ENCODE measurements at regions not wholly inside any gene's neighbourhood (a gene's known extent, or its start where the extent isn't known, plus 50 kb on each side); places are given as distances from the start of the nearest gene placed in this dataset.

- H3K9me3 ChIP-seq (ENCODE audit: severe bottlenecking): no peaks in the 10 kb centered on the region
- H3K27me3 ChIP-seq (ENCODE audit: insufficient read depth, poor library complexity, severe bottlenecking): no peaks in the 10 kb centered on the region
- no peak for TF ChIP-seq CTCF (IDR thresholded peaks at IDR 0.05; ENCODE audit: poor library complexity, severe bottlenecking)
- no peak overlapping the region for H3K4me3 ChIP-seq (ENCODE audit: severe bottlenecking)
- no peak overlapping the region for H3K27ac ChIP-seq (ENCODE audit: poor library complexity, severe bottlenecking)
- H3K36me3 ChIP-seq (ENCODE audit: low read depth): no peaks in the 10 kb centered on the region
- ATAC-seq (ENCODE audit: low read depth) (no peak), DNase-seq (ENCODE audit: low spot score) (no peak)
- no peaks in the 10 kb centered on the region for H3K4me1 ChIP-seq (ENCODE audit: insufficient read depth, poor library complexity, severe bottlenecking)
Measured at GRCh38 chr2:155810411-155810810, 522.1 kb downstream of the NR4A2 start.

GRCh38 chr2:155802888-155803287 lies 529.6 kb downstream of the NR4A2 start:
- Histone ChIP-seq H3K9me3 (ENCODE audit: severe bottlenecking) (no peaks in the 10 kb centered on the region), H3K36me3 (ENCODE audit: low read depth) (no peaks in the 10 kb centered on the region), H3K4me1 (ENCODE audit: insufficient read depth, poor library complexity, severe bottlenecking) (no peaks in the 10 kb centered on the region), H3K27ac (ENCODE audit: poor library complexity, severe bottlenecking) (no peak overlapping the region), H3K27me3 (ENCODE audit: insufficient read depth, poor library complexity, severe bottlenecking) (no peaks in the 10 kb centered on the region), H3K4me3 (ENCODE audit: severe bottlenecking) (no peak overlapping the region)
- no peak for ATAC-seq (ENCODE audit: low read depth)
- no peak for TF ChIP-seq CTCF (IDR thresholded peaks at IDR 0.05; ENCODE audit: poor library complexity, severe bottlenecking)
- DNase-seq (ENCODE audit: low spot score): no peak

- no peak for TF ChIP-seq CTCF (IDR thresholded peaks at IDR 0.05; ENCODE audit: poor library complexity, severe bottlenecking)
- Histone ChIP-seq H3K9me3 (ENCODE audit: severe bottlenecking) (no peaks in the 10 kb centered on the region), H3K4me3 (ENCODE audit: severe bottlenecking) (no peak overlapping the region), H3K4me1 (ENCODE audit: insufficient read depth, poor library complexity, severe bottlenecking) (no peaks in the 10 kb centered on the region), H3K36me3 (ENCODE audit: low read depth) (no peaks in the 10 kb centered on the region), H3K27ac (ENCODE audit: poor library complexity, severe bottlenecking) (no peak overlapping the region), H3K27me3 (ENCODE audit: insufficient read depth, poor library complexity, severe bottlenecking) (no peaks in the 10 kb centered on the region)
- ATAC-seq (ENCODE audit: low read depth) (no peak), DNase-seq (ENCODE audit: low spot score) (no peak)
Measured at GRCh38 chr2:155792666-155793065, 539.9 kb downstream of the NR4A2 start.

- no peaks in the 10 kb centered on the region for H3K27me3 ChIP-seq (ENCODE audit: insufficient read depth, poor library complexity, severe bottlenecking)
- no peaks in the 10 kb centered on the region for H3K36me3 ChIP-seq (ENCODE audit: low read depth)
- H3K4me1 ChIP-seq (ENCODE audit: insufficient read depth, poor library complexity, severe bottlenecking): no peaks in the 10 kb centered on the region
- H3K4me3 ChIP-seq (ENCODE audit: severe bottlenecking): no peak overlapping the region
- no peak for TF ChIP-seq CTCF (IDR thresholded peaks at IDR 0.05; ENCODE audit: poor library complexity, severe bottlenecking)
- ATAC-seq (ENCODE audit: low read depth) (no peak), DNase-seq (ENCODE audit: low spot score) (no peak)
- H3K27ac ChIP-seq (ENCODE audit: poor library complexity, severe bottlenecking): no peak overlapping the region
- H3K9me3 ChIP-seq (ENCODE audit: severe bottlenecking): no peaks in the 10 kb centered on the region
Measured at GRCh38 chr2:155770516-155770915, 562.0 kb downstream of the NR4A2 start.

- H3K9me3 ChIP-seq (ENCODE audit: severe bottlenecking): no peaks in the 10 kb centered on the region
- H3K27me3 ChIP-seq (ENCODE audit: insufficient read depth, poor library complexity, severe bottlenecking): no peaks in the 10 kb centered on the region
- H3K4me3 ChIP-seq (ENCODE audit: severe bottlenecking): no peak overlapping the region
- H3K27ac ChIP-seq (ENCODE audit: poor library complexity, severe bottlenecking): no peak overlapping the region
- DNase-seq (ENCODE audit: low spot score) (no peak), ATAC-seq (ENCODE audit: low read depth) (no peak)
- no peaks in the 10 kb centered on the region for H3K36me3 ChIP-seq (ENCODE audit: low read depth)
- H3K4me1 ChIP-seq (ENCODE audit: insufficient read depth, poor library complexity, severe bottlenecking): no peaks in the 10 kb centered on the region
- TF ChIP-seq CTCF (IDR thresholded peaks at IDR 0.05; ENCODE audit: poor library complexity, severe bottlenecking): no peak
Measured at GRCh38 chr2:155766342-155767115, 566.0 kb downstream of the NR4A2 start.
